ENCODE measurements at regions not wholly inside any gene's neighbourhood (a gene's known extent, or its start where the extent isn't known, plus 50 kb on each side); places are given as distances from the start of the nearest gene placed in this dataset.

GRCh38 chr16:65666132-65666941 is 544.5 kb upstream of the CDH11 start:
- no peak for TF ChIP-seq CTCF (IDR thresholded peaks at IDR 0.05; ENCODE audit: insufficient read depth, low read depth, low read length, missing control alignments)
- no peak for DNase-seq (ENCODE audit: low read depth)
- no peak overlapping the region for H3K4me3 ChIP-seq (ENCODE audit: low read depth, low read length)

- no peak overlapping the region for H3K4me3 ChIP-seq (ENCODE audit: low read depth, low read length)
- no peak for TF ChIP-seq CTCF (IDR thresholded peaks at IDR 0.05; ENCODE audit: insufficient read depth, low read depth, low read length, missing control alignments)
- no peak for DNase-seq (ENCODE audit: low read depth)
These were observed 543.7 kb upstream of the CDH11 start for GRCh38 chr16:65665586-65665985.

GRCh38 chr16:65663774-65664173 is 541.9 kb upstream of the CDH11 start:
- no peak for DNase-seq (ENCODE audit: low read depth)
- no peak overlapping the region for H3K4me3 ChIP-seq (ENCODE audit: low read depth, low read length)
- no peak for TF ChIP-seq CTCF (IDR thresholded peaks at IDR 0.05; ENCODE audit: insufficient read depth, low read depth, low read length, missing control alignments)

GRCh38 chr16:65662256-65662655 is 540.4 kb upstream of the CDH11 start:
- no peak overlapping the region for H3K4me3 ChIP-seq (ENCODE audit: low read depth, low read length)
- TF ChIP-seq CTCF (IDR thresholded peaks at IDR 0.05; ENCODE audit: insufficient read depth, low read depth, low read length, missing control alignments) = no peak
- DNase-seq (ENCODE audit: low read depth) = no peak

- TF ChIP-seq CTCF (IDR thresholded peaks at IDR 0.05; ENCODE audit: insufficient read depth, low read depth, low read length, missing control alignments) = no peak
- H3K4me3 ChIP-seq (ENCODE audit: low read depth, low read length) = no peak overlapping the region
- DNase-seq (ENCODE audit: low read depth) = no peak
These were observed 539.7 kb upstream of the CDH11 start for GRCh38 chr16:65661558-65661957.

GRCh38 chr16:65660390-65660789 is 538.5 kb upstream of the CDH11 start:
- H3K4me3 ChIP-seq (ENCODE audit: low read depth, low read length) = no peak overlapping the region
- no peak for TF ChIP-seq CTCF (IDR thresholded peaks at IDR 0.05; ENCODE audit: insufficient read depth, low read depth, low read length, missing control alignments)
- DNase-seq (ENCODE audit: low read depth) = no peak

GRCh38 chr16:65659758-65660157 is 537.9 kb upstream of the CDH11 start:
- DNase-seq (ENCODE audit: low read depth) = no peak
- TF ChIP-seq CTCF (IDR thresholded peaks at IDR 0.05; ENCODE audit: insufficient read depth, low read depth, low read length, missing control alignments) = no peak
- H3K4me3 ChIP-seq (ENCODE audit: low read depth, low read length) = no peak overlapping the region
